ENCODE measurements at regions not wholly inside any gene's neighbourhood (a gene's known extent, or its start where the extent isn't known, plus 50 kb on each side); places are given as distances from the start of the nearest gene placed in this dataset.

- Mint-ChIP-seq H3K4me3 (no peak overlapping the region), H3K9me3 (peaks cover 0 to 5% (median 0%) of the 10 kb centered on the region in 7 donors), H3K4me1 (no peaks in the 10 kb centered on the region), H3K36me3 (no peaks in the 10 kb centered on the region), H3K27ac (no peak overlapping the region), H3K27me3 (no peaks in the 10 kb centered on the region)
- no peaks in the 10 kb centered on the region for H3K4me1 ChIP-seq (ENCODE audit: control insufficient read depth, insufficient read depth, low read length, poor library complexity, severe bottlenecking)
- DNase-seq = no peak
- no peaks in the 10 kb centered on the region for H3K27me3 ChIP-seq (ENCODE audit: control insufficient read depth, insufficient read depth, low read length)
- H3K36me3 ChIP-seq (ENCODE audit: control insufficient read depth, insufficient read depth, low read length) = no peaks in the 10 kb centered on the region
- ATAC-seq (ENCODE audit: low read depth in 2 of 2) = no peak
- H3K9me3 ChIP-seq (ENCODE audit: control insufficient read depth in 2 of 2, low read length in 2 of 2) = no peaks in the 10 kb centered on the region
- no peak overlapping the region for H3K27ac ChIP-seq (ENCODE audit: insufficient read depth, low read length, poor library complexity, severe bottlenecking)
- no peak overlapping the region for H3K4me3 ChIP-seq (ENCODE audit: low read depth, low read length)
Measured at GRCh38 chr6:132062626-132063025, 111.5 kb upstream of the CCN2 start.

DNA sequence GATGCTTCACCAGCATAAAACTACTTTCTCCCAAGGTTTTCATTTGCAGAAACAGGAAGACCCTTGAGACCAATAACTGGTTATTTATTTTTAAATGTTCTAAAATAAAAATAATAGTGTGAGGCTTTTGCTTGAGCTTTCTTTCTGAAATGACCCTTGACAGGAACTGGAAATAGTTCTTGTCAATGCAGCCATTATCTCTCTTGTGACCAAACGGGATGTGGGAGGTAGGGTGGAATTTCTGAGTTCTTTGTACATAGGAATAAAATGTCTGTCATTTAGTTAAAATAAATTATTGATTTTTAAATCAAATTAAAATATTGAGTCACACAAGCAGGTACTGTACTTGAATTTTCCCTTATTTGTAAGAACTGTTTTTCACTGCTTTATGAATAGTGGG lies 110.2 kb upstream of the CCN2 start:
- Histone ChIP-seq H3K27ac (ENCODE audit: insufficient read depth, low read length, poor library complexity, severe bottlenecking) (no peak overlapping the region), H3K4me3 (ENCODE audit: low read depth, low read length) (no peak overlapping the region), H3K9me3 (ENCODE audit: control insufficient read depth in 2 of 2, low read length in 2 of 2) (no peaks in the 10 kb centered on the region), H3K36me3 (ENCODE audit: control insufficient read depth, insufficient read depth, low read length) (no peaks in the 10 kb centered on the region), H3K27me3 (ENCODE audit: control insufficient read depth, insufficient read depth, low read length) (no peaks in the 10 kb centered on the region), H3K4me1 (ENCODE audit: control insufficient read depth, insufficient read depth, low read length, poor library complexity, severe bottlenecking) (no peaks in the 10 kb centered on the region)
- Mint-ChIP-seq H3K4me3 (no peak overlapping the region), H3K9me3 (peaks cover 0 to 4% (median 0%) of the 10 kb centered on the region in 7 donors), H3K36me3 (no peaks in the 10 kb centered on the region), H3K27ac (no peak overlapping the region), H3K4me1 (no peaks in the 10 kb centered on the region), H3K27me3 (no peaks in the 10 kb centered on the region)
- DNase-seq (no peak), ATAC-seq (ENCODE audit: low read depth in 2 of 2) (no peak)

DNA sequence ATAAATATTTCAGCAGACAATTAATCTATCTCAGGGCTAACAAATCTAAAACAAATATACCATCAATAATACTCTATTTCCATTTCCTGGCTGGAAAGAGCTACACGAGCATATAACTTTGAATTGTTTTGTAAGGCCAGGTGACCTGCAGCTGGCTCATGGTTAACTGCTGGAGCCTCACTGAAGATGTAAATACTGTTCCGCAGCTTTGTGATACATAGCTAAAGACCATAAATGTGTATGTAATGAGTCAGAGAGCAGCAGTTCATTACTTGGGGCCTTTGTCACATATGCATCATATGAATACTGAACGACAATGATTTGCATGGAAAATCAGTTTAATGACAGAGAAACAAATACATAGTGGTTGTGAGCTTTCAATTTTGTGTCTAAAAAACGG lies 109.4 kb upstream of the CCN2 start:
- no peak overlapping the region for H3K27ac Mint-ChIP-seq
- Histone ChIP-seq H3K9me3 (ENCODE audit: control insufficient read depth in 2 of 2, low read length in 2 of 2) (no peaks in the 10 kb centered on the region), H3K4me1 (ENCODE audit: control insufficient read depth, insufficient read depth, low read length, poor library complexity, severe bottlenecking) (no peaks in the 10 kb centered on the region), H3K36me3 (ENCODE audit: control insufficient read depth, insufficient read depth, low read length) (no peaks in the 10 kb centered on the region), H3K27me3 (ENCODE audit: control insufficient read depth, insufficient read depth, low read length) (no peaks in the 10 kb centered on the region), H3K27ac (ENCODE audit: insufficient read depth, low read length, poor library complexity, severe bottlenecking) (no peak overlapping the region), H3K4me3 (ENCODE audit: low read depth, low read length) (no peak overlapping the region)
- no peaks in the 10 kb centered on the region for H3K27me3 Mint-ChIP-seq
- H3K36me3 Mint-ChIP-seq = no peaks in the 10 kb centered on the region
- H3K9me3 Mint-ChIP-seq = peaks cover 0 to 4% (median 0%) of the 10 kb centered on the region in 7 donors
- ATAC-seq (ENCODE audit: low read depth in 2 of 2) = no peak
- DNase-seq = no peak
- no peak overlapping the region for H3K4me3 Mint-ChIP-seq
- no peaks in the 10 kb centered on the region for H3K4me1 Mint-ChIP-seq

DNA sequence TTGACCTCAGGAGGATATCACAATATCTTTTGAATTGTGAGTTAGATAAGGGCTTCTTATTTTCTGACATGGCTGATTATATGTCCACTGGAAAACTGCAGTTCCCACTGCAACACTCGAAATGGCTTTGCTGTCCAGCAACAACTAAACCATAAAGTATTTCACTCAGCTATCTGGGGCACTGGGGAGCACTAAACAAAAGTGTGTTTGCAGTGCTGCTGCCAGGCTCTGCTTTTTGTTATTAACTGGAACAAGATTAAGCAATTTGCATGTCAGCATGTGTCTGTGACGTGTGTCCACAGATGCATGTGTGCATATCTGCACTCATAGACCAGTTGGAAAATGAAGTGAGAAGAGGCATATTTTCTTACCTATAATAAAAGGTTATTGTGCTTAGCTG lies 107.8 kb upstream of the CCN2 start:
- ATAC-seq (ENCODE audit: low read depth in 2 of 2) (no peak), DNase-seq (no peak)
- H3K4me1 Mint-ChIP-seq = no peaks in the 10 kb centered on the region
- Histone ChIP-seq H3K27me3 (ENCODE audit: control insufficient read depth, insufficient read depth, low read length) (no peaks in the 10 kb centered on the region), H3K9me3 (ENCODE audit: control insufficient read depth in 2 of 2, low read length in 2 of 2) (no peaks in the 10 kb centered on the region), H3K27ac (ENCODE audit: insufficient read depth, low read length, poor library complexity, severe bottlenecking) (no peak overlapping the region), H3K4me3 (ENCODE audit: low read depth, low read length) (no peak overlapping the region), H3K36me3 (ENCODE audit: control insufficient read depth, insufficient read depth, low read length) (no peaks in the 10 kb centered on the region), H3K4me1 (ENCODE audit: control insufficient read depth, insufficient read depth, low read length, poor library complexity, severe bottlenecking) (no peaks in the 10 kb centered on the region)
- H3K36me3 Mint-ChIP-seq = no peaks in the 10 kb centered on the region
- no peaks in the 10 kb centered on the region for H3K27me3 Mint-ChIP-seq
- H3K9me3 Mint-ChIP-seq = peaks cover 0 to 4% (median 3%) of the 10 kb centered on the region in 7 donors
- H3K4me3 Mint-ChIP-seq = no peak overlapping the region
- no peak overlapping the region for H3K27ac Mint-ChIP-seq

DNA sequence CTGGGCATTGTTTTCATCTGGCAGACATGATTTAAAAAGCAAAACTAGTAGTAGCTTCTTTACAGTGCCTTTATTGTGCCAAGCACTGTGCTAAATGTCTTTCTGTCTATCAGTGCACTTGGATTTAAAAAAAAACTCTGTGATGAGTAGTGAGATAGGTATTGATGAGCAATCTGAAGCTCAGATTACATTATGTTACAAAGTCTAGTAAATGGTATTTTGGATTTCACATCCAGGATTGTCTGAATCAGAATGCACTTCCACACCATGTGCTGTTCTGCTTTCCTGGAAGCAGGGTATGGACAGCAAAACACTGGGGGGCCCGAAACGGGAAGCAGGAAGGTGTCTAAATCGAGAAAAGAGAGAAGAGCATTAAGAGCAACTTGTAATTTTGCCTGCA lies 103.4 kb upstream of the CCN2 start:
- Mint-ChIP-seq H3K27ac (no peak overlapping the region), H3K4me3 (no peak overlapping the region), H3K4me1 (no peaks in the 10 kb centered on the region), H3K36me3 (no peaks in the 10 kb centered on the region), H3K27me3 (no peaks in the 10 kb centered on the region), H3K9me3 (peaks cover 0 to 4% (median 0%) of the 10 kb centered on the region in 7 donors)
- Histone ChIP-seq H3K4me3 (ENCODE audit: low read depth, low read length) (no peak overlapping the region), H3K27ac (ENCODE audit: insufficient read depth, low read length, poor library complexity, severe bottlenecking) (no peak overlapping the region), H3K4me1 (ENCODE audit: control insufficient read depth, insufficient read depth, low read length, poor library complexity, severe bottlenecking) (no peaks in the 10 kb centered on the region), H3K36me3 (ENCODE audit: control insufficient read depth, insufficient read depth, low read length) (no peaks in the 10 kb centered on the region), H3K9me3 (ENCODE audit: control insufficient read depth in 2 of 2, low read length in 2 of 2) (no peaks in the 10 kb centered on the region), H3K27me3 (ENCODE audit: control insufficient read depth, insufficient read depth, low read length) (no peaks in the 10 kb centered on the region)
- DNase-seq = no peak
- ATAC-seq (ENCODE audit: low read depth in 2 of 2) = no peak

- Histone ChIP-seq H3K27me3 (ENCODE audit: control insufficient read depth, insufficient read depth, low read length) (no peaks in the 10 kb centered on the region), H3K4me3 (ENCODE audit: low read depth, low read length) (no peak overlapping the region), H3K27ac (ENCODE audit: insufficient read depth, low read length, poor library complexity, severe bottlenecking) (no peak overlapping the region), H3K36me3 (ENCODE audit: control insufficient read depth, insufficient read depth, low read length) (no peaks in the 10 kb centered on the region), H3K9me3 (ENCODE audit: control insufficient read depth in 2 of 2, low read length in 2 of 2) (no peaks in the 10 kb centered on the region), H3K4me1 (ENCODE audit: control insufficient read depth, insufficient read depth, low read length, poor library complexity, severe bottlenecking) (no peaks in the 10 kb centered on the region)
- Mint-ChIP-seq H3K4me3 (no peak overlapping the region), H3K9me3 (peaks cover 0 to 4% (median 0%) of the 10 kb centered on the region in 7 donors), H3K4me1 (no peaks in the 10 kb centered on the region), H3K27me3 (no peaks in the 10 kb centered on the region), H3K36me3 (no peaks in the 10 kb centered on the region), H3K27ac (no peak overlapping the region)
- DNase-seq (no peak), ATAC-seq (ENCODE audit: low read depth in 2 of 2) (no peak)
Measured at GRCh38 chr6:132053511-132053910, 102.3 kb upstream of the CCN2 start.

GRCh38 chr6:132052096-132052495 lies 100.9 kb upstream of the CCN2 start:
- H3K36me3 ChIP-seq (ENCODE audit: control insufficient read depth, insufficient read depth, low read length) = no peaks in the 10 kb centered on the region
- no peaks in the 10 kb centered on the region for H3K27me3 ChIP-seq (ENCODE audit: control insufficient read depth, insufficient read depth, low read length)
- Mint-ChIP-seq H3K9me3 (peaks cover 0 to 4% (median 0%) of the 10 kb centered on the region in 7 donors), H3K36me3 (no peaks in the 10 kb centered on the region), H3K27ac (no peak overlapping the region), H3K4me1 (no peaks in the 10 kb centered on the region), H3K4me3 (no peak overlapping the region), H3K27me3 (no peaks in the 10 kb centered on the region)
- DNase-seq (no peak), ATAC-seq (ENCODE audit: low read depth in 2 of 2) (no peak)
- H3K27ac ChIP-seq (ENCODE audit: insufficient read depth, low read length, poor library complexity, severe bottlenecking) = no peak overlapping the region
- no peaks in the 10 kb centered on the region for H3K4me1 ChIP-seq (ENCODE audit: control insufficient read depth, insufficient read depth, low read length, poor library complexity, severe bottlenecking)
- no peak overlapping the region for H3K4me3 ChIP-seq (ENCODE audit: low read depth, low read length)
- H3K9me3 ChIP-seq (ENCODE audit: control insufficient read depth in 2 of 2, low read length in 2 of 2) = no peaks in the 10 kb centered on the region

GRCh38 chr6:132045877-132046276 lies 94.7 kb upstream of the CCN2 start:
- no peaks in the 10 kb centered on the region for H3K4me1 ChIP-seq (ENCODE audit: control insufficient read depth, insufficient read depth, low read length, poor library complexity, severe bottlenecking)
- Mint-ChIP-seq H3K27me3 (peaks cover 4% of the 10 kb centered on the region), H3K9me3 (peaks cover 0 to 6% (median 0%) of the 10 kb centered on the region in 7 donors), H3K4me1 (no peaks in the 10 kb centered on the region), H3K36me3 (no peaks in the 10 kb centered on the region), H3K27ac (no peak overlapping the region), H3K4me3 (no peak overlapping the region)
- no peak for DNase-seq
- no peaks in the 10 kb centered on the region for H3K36me3 ChIP-seq (ENCODE audit: control insufficient read depth, insufficient read depth, low read length)
- no peak overlapping the region for H3K27ac ChIP-seq (ENCODE audit: insufficient read depth, low read length, poor library complexity, severe bottlenecking)
- H3K4me3 ChIP-seq (ENCODE audit: low read depth, low read length) = no peak overlapping the region
- no peaks in the 10 kb centered on the region for H3K9me3 ChIP-seq (ENCODE audit: control insufficient read depth in 2 of 2, low read length in 2 of 2)
- no peak for ATAC-seq (ENCODE audit: low read depth in 2 of 2)
- no peaks in the 10 kb centered on the region for H3K27me3 ChIP-seq (ENCODE audit: control insufficient read depth, insufficient read depth, low read length)
